K562 (cell line): ENCODE measurements at regions not wholly inside any gene's neighbourhood (a gene's known extent, or its start where the extent isn't known, plus 50 kb on each side); places are given as distances from the start of the nearest gene placed in this dataset.

ENCODE experiments used
- ATAC-seq: fragments of 200-7000 bp; cut with Tn5 transposase; 3 replicates; pipeline ENCODE4 v1.9.1; 2020; ENCODE audit warnings: moderate library complexity
- BruUV-seq: library from RNA; stranded (reverse); fragments of 400-500 nt; replicated peaks from 2 replicates; lab custom pipeline; 2021; lab: Mats Ljungman, UMichigan
- CTCF ChIA-PET: fragments of 300-600 bp; formaldehyde crosslinking; extraction: SDS; loops from one replicate; lab custom pipeline; 2021; ENCODE audit warnings: low intra/inter-chr PET ratio; lab: Yijun Ruan, JAX
- POLR2A ChIA-PET: fragments of 300-600, 350-650 bp; sonication (Branson Sonifier 250); formaldehyde crosslinking; extraction: SDS; loops from one replicate; lab custom pipeline; 2021; ENCODE audit warnings: antibody characterized with exemption, inconsistent platforms; lab: Yijun Ruan, JAX
- DNase-seq, 4 experiments: peaks; one replicate each; pipeline versions ENCODE4 v3.0.0 to v3.0.0-alpha.2; 2011 to 2018; ENCODE audit warnings: low spot score in 3 of 4, mixed read lengths in 3 of 4; ENCODE audit errors: extremely low read depth in 1 of 4
- FAIRE-seq: peaks from 2 replicates; lab custom pipeline; 2011; peaks lifted over from hg19 to GRCh38; lab: Jason Lieb, UNC
- H2AFZ ChIP-seq: 2 replicates; pipeline ENCODE4 v1.6.0; 2011; ENCODE audit warnings: low read depth, low read length, control low read depth, inconsistent platforms
- H3K27ac ChIP-seq: fragments of 200-600 bp; 3 replicates; pipeline ENCODE4 v1.8.0; 2011; ENCODE audit warnings: low read depth, mild to moderate bottlenecking, control low read depth, inconsistent platforms, low read length, moderate library complexity, mixed read lengths; ENCODE audit errors: extremely low read depth
- H3K27me3 ChIP-seq, 2 experiments: fragments of 300-600 bp in 1 of 2; 2 replicates in 1 of 2; 3 replicates in 1 of 2; pipeline versions ENCODE4 v1.6.0 to v1.8.0; 2011; ENCODE audit warnings: inconsistent platforms in 2 of 2, low read length in 2 of 2, mild to moderate bottlenecking in 1 of 2, mixed read lengths in 1 of 2, moderate library complexity in 1 of 2; ENCODE audit not compliant: control insufficient read depth in 2 of 2, insufficient read depth in 2 of 2
- H3K36me3 ChIP-seq: fragments of 300-600 bp; 3 replicates; pipeline ENCODE4 v1.8.0; 2011; ENCODE audit warnings: mild to moderate bottlenecking, low read length, inconsistent platforms; ENCODE audit not compliant: control insufficient read depth, insufficient read depth
- H3K4me1 ChIP-seq, 2 experiments: fragments of 200-600 bp in 1 of 2; replicated peaks in 1 of 2; 2 replicates in 1 of 2; 3 replicates in 1 of 2; pipeline versions ENCODE4 v1.5.1 to v1.8.0; 2011; ENCODE audit warnings: inconsistent platforms in 2 of 2, low read length in 2 of 2, mild to moderate bottlenecking in 1 of 2, mixed read lengths in 1 of 2, moderate library complexity in 1 of 2; ENCODE audit not compliant: control insufficient read depth in 2 of 2, insufficient read depth in 2 of 2
- H3K4me2 ChIP-seq: 2 replicates; pipeline ENCODE4 v1.6.1; 2011; ENCODE audit warnings: low read length, control low read depth, inconsistent platforms, mixed read lengths; ENCODE audit not compliant: insufficient read depth
- H3K4me3 ChIP-seq: fragments of 200-600 bp; sonication (generic), shearing (Covaris generic); 2 replicates; pipeline ENCODE4 v1.5.1; 2016; ENCODE audit warnings: control low read depth, inconsistent platforms
- H3K79me2 ChIP-seq: fragments of 200-600 bp; 3 replicates; pipeline ENCODE4 v1.8.0; 2011; ENCODE audit warnings: low read length, inconsistent platforms; ENCODE audit not compliant: control insufficient read depth, insufficient read depth
- H3K9ac ChIP-seq, 2 experiments: 2 replicates each; pipeline versions ENCODE4 v1.6.0 to v1.6.1; 2011; ENCODE audit warnings: low read depth in 2 of 2, low read length in 2 of 2, control low read depth in 1 of 2, inconsistent platforms in 1 of 2, mild to moderate bottlenecking in 1 of 2, mixed read lengths in 1 of 2; ENCODE audit not compliant: insufficient read depth in 1 of 2
- H3K9me1 ChIP-seq: one replicate; pipeline ENCODE4 v1.6.0; 2011; ENCODE audit warnings: inconsistent platforms, mild to moderate bottlenecking, low read length, moderate library complexity; ENCODE audit not compliant: control insufficient read depth, insufficient read depth
- H3K9me3 ChIP-seq: replicated peaks from 2 replicates; pipeline ENCODE4 v1.5.1; 2011; ENCODE audit warnings: low read depth, low read length, inconsistent platforms; ENCODE audit not compliant: control insufficient read depth, insufficient read depth
- H4K20me1 ChIP-seq: replicated peaks from 2 replicates; pipeline ENCODE4 v1.6.1; 2011; ENCODE audit warnings: low read length, inconsistent platforms, mixed read lengths; ENCODE audit not compliant: control insufficient read depth, insufficient read depth
- ATF3 ChIP-seq, 2 experiments: fragments of 450-650 bp in 1 of 2; sonication (generic) in 1 of 2; formaldehyde crosslinking in 1 of 2; IDR thresholded peaks in 1 of 2; conservative IDR thresholded peaks in 1 of 2; 2 replicates each; pipeline versions ENCODE4 v1.6.1 to v1.8.1; 2016 to 2023; ENCODE audit warnings: mild to moderate bottlenecking in 2 of 2, moderate library complexity in 2 of 2, inconsistent platforms in 1 of 2, missing genetic modification reagents in 1 of 2
- CHD1 ChIP-seq: fragments of 200-600 bp; sonication (generic); IDR thresholded peaks from one replicate; pipeline ENCODE4 v1.6.1; 2012; ENCODE audit warnings: mild to moderate bottlenecking, moderate library complexity, low read length, inconsistent platforms
- E2F6 ChIP-seq, 2 experiments: IDR thresholded peaks; 2 replicates each; pipeline ENCODE4 v1.6.1; 2011; ENCODE audit warnings: borderline replicate concordance in 1 of 2, control low read depth in 1 of 2, low read depth in 1 of 2, low read length in 1 of 2, mild to moderate bottlenecking in 1 of 2, mixed read lengths in 1 of 2, moderate library complexity in 1 of 2; ENCODE audit not compliant: insufficient read depth in 1 of 2, insufficient read length in 1 of 2, poor library complexity in 1 of 2, severe bottlenecking in 1 of 2; ENCODE audit errors: extremely low read depth in 1 of 2
- HMG20B ChIP-seq: fragments of 250-450 bp; sonication (Bioruptor Pico); IDR thresholded peaks from 2 replicates; pipeline ENCODE4 v1.5.0; 2021; ENCODE audit warnings: mild to moderate bottlenecking
- JUN ChIP-seq, 2 experiments: sonication (generic) in 1 of 2; formaldehyde crosslinking in 1 of 2; IDR thresholded peaks; 2 replicates each; pipeline versions ENCODE4 v1.6.1 to v1.8.0; 2012 to 2022; ENCODE audit warnings: borderline replicate concordance in 2 of 2, mild to moderate bottlenecking in 2 of 2, improper control_type of control experiment in 1 of 2, low read depth in 1 of 2, low read length in 1 of 2, missing genetic modification reagents in 1 of 2
- MXI1 ChIP-seq: IDR thresholded peaks from 2 replicates; pipeline ENCODE4 v1.6.1; 2011; ENCODE audit warnings: low read depth, mild to moderate bottlenecking, improper control_type of control experiment, low read length
- MYC ChIP-seq, 2 experiments: fragments of 250-450 bp in 1 of 2; sonication (Bioruptor Pico) in 1 of 2; IDR thresholded peaks; 2 replicates each; pipeline versions ENCODE4 v1.5.1 to v1.6.1; 2012 to 2021; ENCODE audit warnings: low read depth in 2 of 2, borderline replicate concordance in 1 of 2, improper control_type of control experiment in 1 of 2, low read length in 1 of 2, mild to moderate bottlenecking in 1 of 2, moderate library complexity in 1 of 2
- NCOR1 ChIP-seq: fragments of 450-650 bp; IDR thresholded peaks from 2 replicates; pipeline ENCODE4 v1.6.1; 2016; ENCODE audit warnings: mild to moderate bottlenecking, moderate library complexity
- PCBP2 ChIP-seq: fragments of 200-400 bp; formaldehyde crosslinking; IDR thresholded peaks from 2 replicates; pipeline ENCODE4 v1.6.1; 2018; ENCODE audit warnings: low read length, low read depth, mild to moderate bottlenecking, moderate library complexity; ENCODE audit not compliant: poor library complexity, severe bottlenecking
- PHB2 ChIP-seq: fragments of 450-650 bp; IDR thresholded peaks from 2 replicates; pipeline ENCODE4 v1.6.1; 2017; ENCODE audit warnings: low read depth
- RAD21 ChIP-seq, 2 experiments: fragments of 250-450 bp in 1 of 2; fragments of 450-650 bp in 1 of 2; sonication (Bioruptor Pico) in 1 of 2; formaldehyde crosslinking in 1 of 2; IDR thresholded peaks in 1 of 2; conservative IDR thresholded peaks in 1 of 2; 2 replicates each; pipeline versions ENCODE4 v1.4.0 to v1.8.0; 2020 to 2022; ENCODE audit warnings: mild to moderate bottlenecking in 2 of 2, moderate library complexity in 1 of 2
- RBM22 ChIP-seq: fragments of 200-400 bp; formaldehyde crosslinking; IDR thresholded peaks from 2 replicates; pipeline ENCODE4 v1.6.1; 2018; ENCODE audit warnings: low read length, low read depth; ENCODE audit not compliant: poor library complexity, severe bottlenecking
- SMARCA4 ChIP-seq: fragments of 450-650 bp; IDR thresholded peaks from 2 replicates; pipeline ENCODE4 v1.6.1; 2016
- SMC3 ChIP-seq: conservative IDR thresholded peaks from 2 replicates; pipeline ENCODE4 v1.6.1; 2011; ENCODE audit warnings: low read depth, low read length, improper control_type of control experiment; ENCODE audit not compliant: insufficient read depth
- SRF ChIP-seq, 2 experiments: fragments of 250-450, 450-650 bp in 1 of 2; sonication (Bioruptor Pico) in 1 of 2; sonication (generic) in 1 of 2; formaldehyde crosslinking; IDR thresholded peaks; 2 replicates each; pipeline versions ENCODE4 v1.5.0 to v1.5.1; 2020 to 2022; ENCODE audit warnings: mild to moderate bottlenecking in 1 of 2, missing genetic modification reagents in 1 of 2
- SUPT5H ChIP-seq: fragments of 450-650 bp; IDR thresholded peaks from 2 replicates; pipeline ENCODE4 v1.6.1; 2016
- TAF1 ChIP-seq: IDR thresholded peaks from 2 replicates; pipeline ENCODE4 v1.6.1; 2011; ENCODE audit warnings: mild to moderate bottlenecking, low read length, moderate library complexity; ENCODE audit not compliant: insufficient read depth, control insufficient read depth, severe bottlenecking; ENCODE audit errors: extremely low read depth
- TEAD1 ChIP-seq, 2 experiments: fragments of 450-650 bp in 1 of 2; sonication (generic) in 1 of 2; formaldehyde crosslinking; IDR thresholded peaks; 2 replicates each; pipeline versions ENCODE4 v1.4.0 to v1.8.0; 2020 to 2022; ENCODE audit warnings: mild to moderate bottlenecking in 2 of 2, missing genetic modification reagents in 1 of 2
- TFAM ChIP-seq: fragments of 250-450 bp; sonication (Bioruptor Pico); conservative IDR thresholded peaks from 2 replicates; pipeline ENCODE4 v1.5.0; 2021; ENCODE audit warnings: mild to moderate bottlenecking, moderate library complexity
- ZNF282 ChIP-seq: sonication (generic); formaldehyde crosslinking; IDR thresholded peaks from 2 replicates; pipeline ENCODE4 v1.8.1; 2023; ENCODE audit warnings: missing genetic modification reagents
- in situ Hi-C: fragments of 300-500 bp; cut with MboI; formaldehyde crosslinking; loops from 4 replicates; pipeline ENCODE4 v1.15.0; 2018; ENCODE audit warnings: inconsistent platforms, mixed read lengths
- intact Hi-C: fragments of 100-400 bp; cut with micrococcal nuclease; formaldehyde crosslinking; loops from 2 replicates; pipeline ENCODE4 v1.14.2; 2022

- ChIA-PET CTCF (no interaction called here), POLR2A (no interaction called here)
- H3K9ac ChIP-seq, result no peak overlapping the region
- no peak overlapping the region for H3K4me2 ChIP-seq
- no peaks in the 10 kb centered on the region for H3K27me3 ChIP-seq
- H3K79me2 ChIP-seq, result no peaks in the 10 kb centered on the region
- intact Hi-C loops (no loop called here), in situ Hi-C loops (no loop called here)
- H3K4me3 ChIP-seq, result no peak overlapping the region
- ATAC-seq, result peak; percentile 87
- no peak overlapping the region for H2AFZ ChIP-seq
- no peaks in the 10 kb centered on the region for H3K9me1 ChIP-seq
- no TSS peak for BruUV-seq
- DNase-seq, result peak in 1 of 4 experiments; percentile 46
- no peaks in the 10 kb centered on the region for H4K20me1 ChIP-seq
- H3K9me3 ChIP-seq, result no peaks in the 10 kb centered on the region
- H3K4me1 ChIP-seq, result peaks cover 3 to 6% of the 10 kb centered on the region in 2 experiments; a peak in 4 of 5 replicates
- H3K27ac ChIP-seq, result no peak overlapping the region
- H3K36me3 ChIP-seq, result no peaks in the 10 kb centered on the region
- FAIRE-seq, result no peak
- 0 out of 2 replicates have a peak, but pooled peaks have one; percentile 15 for TF ChIP-seq SMC3
- TF ChIP-seq PCBP2, result no peak
- TF ChIP-seq ATF3 (IDR thresholded peaks at IDR 0.05), result no peak
- TF ChIP-seq ATF3 (CRISPR knock-in tag; conservative IDR thresholded peaks at IDR 0.05), result no peak
- TF ChIP-seq MXI1, result no peak
- no peak for TF ChIP-seq MYC (IDR thresholded peaks at IDR 0.05; ENCODE audit: low read depth, low read length)
- no peak for TF ChIP-seq MYC (CRISPR knock-in tag; IDR thresholded peaks at IDR 0.05; ENCODE audit: borderline replicate concordance, low read depth)
- TF ChIP-seq SRF (CRISPR knock-in tag; IDR thresholded peaks at IDR 0.05), result no peak
- TF ChIP-seq SUPT5H, result no peak
- no peak for TF ChIP-seq HMG20B (CRISPR knock-in tag)
- peak; percentile 37 for TF ChIP-seq RBM22
- peak; percentile 98 to 99 for TF ChIP-seq TEAD1 (CRISPR knock-in tag; IDR thresholded peaks at IDR 0.05)
- TF ChIP-seq E2F6 (IDR thresholded peaks at IDR 0.05; ENCODE audit: borderline replicate concordance in 1 of 2, extremely low read depth in 1 of 2, insufficient read depth in 1 of 2, insufficient read length in 1 of 2, low read depth in 1 of 2, low read length in 1 of 2, poor library complexity in 1 of 2, severe bottlenecking in 1 of 2), result no peak
- peak in 1 of 2 experiments; percentile 44; a peak in 2 of 4 replicates for TF ChIP-seq RAD21 (CRISPR knock-in tag; conservative IDR thresholded peaks at IDR 0.05 in 1 of 2, IDR thresholded peaks at IDR 0.05 in 1 of 2)
- no peak for TF ChIP-seq ZNF282 (CRISPR knock-in tag)
- no peak for TF ChIP-seq TAF1
- TF ChIP-seq NCOR1, result no peak
- TF ChIP-seq JUN (IDR thresholded peaks at IDR 0.05; ENCODE audit: borderline replicate concordance, low read depth, low read length), result no peak
- TF ChIP-seq JUN (CRISPR knock-in tag; IDR thresholded peaks at IDR 0.05; ENCODE audit: borderline replicate concordance), result no peak
- no peak for TF ChIP-seq CHD1
- TF ChIP-seq PHB2, result no peak
- TF ChIP-seq TFAM (CRISPR knock-in tag), result no peak
- TF ChIP-seq SMARCA4, result no peak
Observed at GRCh38 chr7:22586786-22587140, 86.8 kb upstream of the STEAP1B start.
